CD4-positive, CD25-positive, alpha-beta regulatory T cell (primary cell): ENCODE measurements at regions not wholly inside any gene's neighbourhood (a gene's known extent, or its start where the extent isn't known, plus 50 kb on each side); places are given as distances from the start of the nearest gene placed in this dataset.
A peak's percentile ranks its signal among the peaks of the same experiment; 100 is the strongest.

Source experiments
- ATAC-seq, 2 donors: fragments of 150-1000 bp; cut with Tn5 transposase; one replicate each; pipeline ENCODE4 v1.10.0; 2021; ENCODE audit warnings: low read depth in 2 of 2, moderate number of reproducible peaks in 2 of 2, moderate library complexity in 1 of 2
- DNase-seq, 3 donors: peaks; one replicate each; pipeline versions ENCODE4 v3.0.0 to v3.0.0-alpha.2; 2012 to 2022; ENCODE audit warnings: mixed read lengths in 1 of 3
- H3K27ac ChIP-seq: one replicate; pipeline ENCODE4 v1.7.0; 2013; ENCODE audit warnings: mild to moderate bottlenecking, low read length; ENCODE audit not compliant: insufficient read depth, poor library complexity, severe bottlenecking
- H3K27me3 ChIP-seq: one replicate; pipeline ENCODE4 v1.7.0; 2013; ENCODE audit warnings: low read length; ENCODE audit not compliant: control insufficient read depth, insufficient read depth
- H3K36me3 ChIP-seq: one replicate; pipeline ENCODE4 v1.7.0; 2013; ENCODE audit warnings: mild to moderate bottlenecking, low read length, moderate library complexity; ENCODE audit not compliant: control insufficient read depth, insufficient read depth
- H3K4me1 ChIP-seq: 2 replicates; pipeline ENCODE4 v1.7.0; 2013; ENCODE audit warnings: mild to moderate bottlenecking, low read length; ENCODE audit not compliant: insufficient read depth, control insufficient read depth, poor library complexity, severe bottlenecking
- H3K4me3 ChIP-seq: one replicate; pipeline ENCODE4 v1.7.0; 2013; ENCODE audit warnings: low read depth, mild to moderate bottlenecking, low read length, moderate library complexity
- H3K9me3 ChIP-seq, 2 experiments: 1 replicate in 1 of 2; 2 replicates in 1 of 2; pipeline ENCODE4 v1.7.0; 2013; ENCODE audit warnings: low read length in 2 of 2, mild to moderate bottlenecking in 1 of 2, moderate library complexity in 1 of 2; ENCODE audit not compliant: control insufficient read depth in 2 of 2
- H3K27ac Mint-ChIP-seq, 3 donors: one replicate each; pipeline ENCODE4 v1.8.0; 2020 to 2022; ENCODE audit warnings: mild to moderate bottlenecking in 3 of 3, mixed read lengths in 3 of 3, moderate library complexity in 2 of 3
- H3K27me3 Mint-ChIP-seq: one replicate; pipeline ENCODE4 v1.8.0; 2022; ENCODE audit warnings: mild to moderate bottlenecking, mixed read lengths
- H3K36me3 Mint-ChIP-seq: one replicate; pipeline ENCODE4 v1.8.0; 2020; ENCODE audit warnings: mixed read lengths
- H3K4me1 Mint-ChIP-seq, 4 donors: one replicate each; pipeline ENCODE4 v1.8.0; 2020 to 2022; ENCODE audit warnings: mixed read lengths in 4 of 4, mild to moderate bottlenecking in 1 of 4
- H3K4me3 Mint-ChIP-seq, 4 donors: one replicate each; pipeline ENCODE4 v1.8.0; 2020 to 2022; ENCODE audit warnings: mild to moderate bottlenecking in 4 of 4, mixed read lengths in 4 of 4, moderate library complexity in 3 of 4
- H3K9me3 Mint-ChIP-seq, 7 donors: one replicate each; pipeline ENCODE4 v1.8.0; 2020 to 2022; ENCODE audit warnings: mixed read lengths in 7 of 7, mild to moderate bottlenecking in 3 of 7, moderate library complexity in 2 of 7

- no peak for ATAC-seq
- Mint-ChIP-seq H3K4me1 (no peaks in the 10 kb centered on the region), H3K36me3 (no peaks in the 10 kb centered on the region), H3K27me3 (peaks cover 18% of the 10 kb centered on the region), H3K9me3 (peaks cover 0 to 19% (median 2%) of the 10 kb centered on the region in 7 donors), H3K4me3 (no peak overlapping the region), H3K27ac (peak overlapping the region in 1 of 3 donors; percentile 70)
- no peak overlapping the region for H3K4me3 ChIP-seq
- peaks cover 0 to 3% of the 10 kb centered on the region in 2 experiments for H3K9me3 ChIP-seq
- no peak overlapping the region for H3K27ac ChIP-seq
- no peaks in the 10 kb centered on the region for H3K4me1 ChIP-seq
- no peak for DNase-seq
- H3K36me3 ChIP-seq: no peaks in the 10 kb centered on the region
- H3K27me3 ChIP-seq: peaks cover 17% of the 10 kb centered on the region
These were observed 51.1 kb upstream of the MVB12B start for GRCh38 chr9:126275386-126276001.

DNA sequence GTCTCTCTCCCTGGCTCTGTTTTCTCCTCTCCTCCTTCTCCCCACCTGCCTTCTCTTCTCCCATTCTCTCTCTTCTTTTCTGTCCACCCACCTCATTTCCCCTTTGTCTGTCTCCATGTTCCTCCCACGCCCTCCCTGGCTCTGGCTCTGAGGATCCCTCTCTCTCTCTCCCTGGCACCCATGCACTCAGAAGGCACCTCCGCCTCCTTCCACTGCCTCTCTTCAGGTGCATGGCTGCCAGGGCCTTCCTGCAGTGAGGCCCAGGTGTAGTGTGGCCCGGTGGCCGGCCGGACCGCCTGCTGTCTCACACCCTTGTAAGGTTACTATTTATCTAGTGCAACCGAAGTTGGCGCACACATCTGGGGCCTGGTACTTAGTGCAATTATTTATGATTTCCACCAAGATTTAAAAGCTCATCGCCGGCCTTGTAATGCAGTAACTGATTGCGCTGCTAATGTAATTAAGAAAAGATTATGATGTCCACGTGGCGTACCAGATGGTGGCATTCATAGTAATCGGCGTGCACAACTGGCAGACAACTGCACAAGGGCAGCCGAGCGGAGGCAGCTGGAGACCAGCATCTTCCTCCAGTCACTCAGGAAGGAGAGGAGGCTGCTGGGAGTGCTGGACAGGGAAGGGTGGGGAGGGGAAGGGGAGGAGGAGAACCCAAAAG lies 50.4 kb upstream of the MVB12B start:
- no peak overlapping the region for H3K4me3 Mint-ChIP-seq
- ATAC-seq: no peak

More for the DNA sequence above, 50.4 kb upstream of the MVB12B start:
- H3K4me1 ChIP-seq: no peaks in the 10 kb centered on the region
- Mint-ChIP-seq H3K27ac (peak overlapping the region in 1 of 3 donors; percentile 70), H3K4me1 (no peaks in the 10 kb centered on the region), H3K9me3 (peaks cover 0 to 19% (median 2%) of the 10 kb centered on the region in 7 donors), H3K36me3 (no peaks in the 10 kb centered on the region), H3K27me3 (peaks cover 18% of the 10 kb centered on the region)
- no peak overlapping the region for H3K4me3 ChIP-seq
- no peak overlapping the region for H3K27ac ChIP-seq
- H3K27me3 ChIP-seq: peaks cover 18% of the 10 kb centered on the region
- H3K36me3 ChIP-seq: no peaks in the 10 kb centered on the region
- DNase-seq: no peak
- peaks cover 0 to 3% of the 10 kb centered on the region in 2 experiments for H3K9me3 ChIP-seq
